ENCODE measurements at regions not wholly inside any gene's neighbourhood (a gene's known extent, or its start where the extent isn't known, plus 50 kb on each side); places are given as distances from the start of the nearest gene placed in this dataset.

- Mint-ChIP-seq H3K27me3 (peaks cover 9% of the 10 kb centered on the region), H3K4me1 (peaks cover 2% of the 10 kb centered on the region), H3K36me3 (no peaks in the 10 kb centered on the region), H3K4me3 (no peak overlapping the region), H3K9me3 (peaks cover 2% of the 10 kb centered on the region), H3K27ac (no peak overlapping the region)
- CTCF ChIA-PET = interaction anchor here (1.0 to 1.1 kb wide), 3 partner anchors 118 to 617 kb away, joined by 3 read pairs; no protein-coding TSS in a partner anchor
- DNase-seq = peak; percentile 81
These were observed 212.9 kb upstream of the ARID1B start for GRCh38 chr6:156564127-156564806.

DNA sequence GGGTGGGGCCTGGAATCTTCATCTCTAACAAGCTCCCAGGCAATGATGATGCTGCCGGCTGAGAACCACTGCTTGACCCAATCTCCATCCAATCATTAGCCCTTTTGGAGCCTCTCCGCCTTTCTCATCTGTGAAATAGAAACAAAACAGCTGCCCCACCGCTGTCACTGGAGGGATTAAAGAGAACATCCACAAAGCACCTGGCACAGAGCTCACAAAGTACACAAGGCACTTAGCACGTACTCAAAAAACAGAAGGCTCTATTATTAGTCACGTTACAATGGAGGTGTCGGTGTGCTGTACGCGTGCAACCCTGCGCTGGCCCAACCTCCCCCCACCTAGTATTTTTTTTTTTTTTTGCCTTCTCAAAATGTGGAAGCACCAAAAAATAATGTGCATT lies 213.5 kb upstream of the ARID1B start:
- H3K27ac Mint-ChIP-seq = no peak overlapping the region
- no peak for DNase-seq
- peaks cover 2% of the 10 kb centered on the region for H3K4me1 Mint-ChIP-seq
- CTCF ChIA-PET = no interaction called here
- H3K27me3 Mint-ChIP-seq = peaks cover 12% of the 10 kb centered on the region
- no peak overlapping the region for H3K4me3 Mint-ChIP-seq
- peaks cover 2% of the 10 kb centered on the region for H3K9me3 Mint-ChIP-seq
- H3K36me3 Mint-ChIP-seq = no peaks in the 10 kb centered on the region

DNA sequence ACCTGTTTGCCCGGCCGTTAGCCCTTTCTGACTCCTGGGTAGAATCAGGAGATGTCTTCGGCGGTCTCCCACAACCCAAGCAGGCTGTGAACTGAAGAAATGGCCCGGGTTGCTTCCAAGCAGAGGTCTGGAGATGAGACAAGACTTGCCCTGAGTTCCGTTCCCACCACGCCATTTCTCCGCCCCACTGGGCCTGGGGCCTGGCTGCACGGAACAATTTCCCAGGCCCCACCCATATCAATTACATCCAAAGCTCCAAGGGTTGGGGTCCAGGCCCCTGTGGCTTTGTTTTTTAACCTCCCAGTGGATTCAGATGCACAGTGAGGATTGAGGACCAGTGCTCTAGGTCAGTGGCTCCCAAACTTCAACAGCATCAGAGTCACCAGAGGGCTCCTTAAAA lies 214.5 kb upstream of the ARID1B start:
- DNase-seq = no peak
- Mint-ChIP-seq H3K27me3 (peaks cover 13% of the 10 kb centered on the region), H3K36me3 (no peaks in the 10 kb centered on the region), H3K27ac (no peak overlapping the region), H3K9me3 (peaks cover 2% of the 10 kb centered on the region), H3K4me1 (peaks cover 2% of the 10 kb centered on the region), H3K4me3 (no peak overlapping the region)
- CTCF ChIA-PET = no interaction called here

- H3K4me3 Mint-ChIP-seq = no peak overlapping the region
- CTCF ChIA-PET = no interaction called here
- H3K27ac Mint-ChIP-seq = no peak overlapping the region
- peaks cover 2% of the 10 kb centered on the region for H3K4me1 Mint-ChIP-seq
- DNase-seq = no peak
- no peaks in the 10 kb centered on the region for H3K36me3 Mint-ChIP-seq
- peaks cover 13% of the 10 kb centered on the region for H3K27me3 Mint-ChIP-seq
- H3K9me3 Mint-ChIP-seq = peaks cover 2% of the 10 kb centered on the region
These were observed 215.2 kb upstream of the ARID1B start for GRCh38 chr6:156562019-156562418.

DNA sequence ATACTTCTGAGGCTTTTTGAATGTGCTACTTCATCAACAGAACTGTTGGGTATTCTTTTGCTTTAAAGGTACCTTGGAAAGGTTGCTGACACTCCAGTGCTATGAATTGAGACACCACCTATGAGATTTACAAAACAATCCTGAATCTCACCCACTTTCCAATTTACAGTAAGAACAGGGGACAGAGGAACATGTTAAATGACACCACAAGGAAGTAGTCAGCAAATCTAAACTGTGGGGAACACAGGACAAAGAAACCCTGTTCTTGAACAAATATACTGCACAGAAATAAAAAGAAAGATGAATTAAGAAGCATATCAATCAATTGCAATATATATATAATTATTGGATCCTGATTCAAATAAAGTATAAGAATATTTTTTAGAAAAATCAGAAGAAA lies 216.7 kb upstream of the ARID1B start:
- Mint-ChIP-seq H3K9me3 (peaks cover 2% of the 10 kb centered on the region), H3K27ac (no peak overlapping the region), H3K27me3 (peaks cover 13% of the 10 kb centered on the region), H3K4me1 (peaks cover 2% of the 10 kb centered on the region), H3K4me3 (no peak overlapping the region), H3K36me3 (no peaks in the 10 kb centered on the region)
- CTCF ChIA-PET = no interaction called here
- DNase-seq = no peak

DNA sequence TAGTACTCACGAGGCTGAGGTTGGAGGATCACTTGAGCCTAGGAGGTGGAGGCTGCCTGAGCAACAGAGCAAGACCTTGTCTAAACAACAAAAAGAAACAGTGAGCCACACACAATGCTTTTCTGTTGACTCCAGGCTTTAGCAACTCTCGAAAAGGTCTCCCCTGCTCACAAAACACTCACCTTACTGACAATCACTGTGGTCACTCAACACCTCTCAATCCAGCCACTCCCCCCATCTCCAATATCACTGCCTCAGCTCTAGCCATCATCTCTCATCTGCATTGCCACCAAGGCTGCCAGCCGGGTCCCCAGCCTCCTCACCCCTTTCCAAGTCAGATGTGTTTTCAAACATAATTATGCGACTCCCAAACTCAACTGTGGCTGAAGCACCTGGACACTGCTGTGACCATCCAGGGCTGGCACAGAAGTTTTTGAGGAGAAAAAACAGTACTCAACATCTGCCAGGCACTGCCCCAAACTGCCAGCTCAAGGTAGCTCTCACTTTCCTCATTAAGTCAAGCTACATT lies 218.0 kb upstream of the ARID1B start:
- CTCF ChIA-PET = no interaction called here
- H3K9me3 Mint-ChIP-seq = peaks cover 2% of the 10 kb centered on the region
- no peak overlapping the region for H3K4me3 Mint-ChIP-seq
- H3K36me3 Mint-ChIP-seq = no peaks in the 10 kb centered on the region
- H3K27ac Mint-ChIP-seq = no peak overlapping the region
- peaks cover 13% of the 10 kb centered on the region for H3K27me3 Mint-ChIP-seq
- peaks cover 1% of the 10 kb centered on the region for H3K4me1 Mint-ChIP-seq
- no peak for DNase-seq

DNA sequence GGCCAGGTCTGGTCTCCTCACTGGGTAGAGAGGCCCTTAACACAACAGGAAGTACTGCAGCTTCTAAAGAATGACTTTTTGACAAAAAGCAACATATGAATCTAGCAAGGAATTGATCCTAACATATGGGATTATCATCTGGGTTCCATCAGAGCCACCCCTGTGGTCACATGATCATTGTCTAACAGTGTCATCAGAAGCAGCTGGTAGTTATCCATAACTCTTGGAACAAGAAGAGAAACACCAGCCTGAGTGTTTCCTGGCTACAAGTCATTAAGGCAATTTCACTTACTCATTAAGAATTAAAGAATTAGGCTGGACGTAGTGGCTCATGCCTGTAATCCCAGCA lies 219.3 kb upstream of the ARID1B start:
- Mint-ChIP-seq H3K4me3 (no peak overlapping the region), H3K4me1 (no peaks in the 10 kb centered on the region), H3K27ac (no peak overlapping the region), H3K9me3 (peaks cover 2% of the 10 kb centered on the region), H3K27me3 (peaks cover 12% of the 10 kb centered on the region), H3K36me3 (no peaks in the 10 kb centered on the region)
- DNase-seq = no peak
- CTCF ChIA-PET = interaction anchor here (0.5 to 1.4 kb wide), 2 partner anchors 8 to 485 kb away, joined by 3 to 4 read pairs; no protein-coding TSS in a partner anchor

GRCh38 chr6:156557251-156557910 lies 219.8 kb upstream of the ARID1B start:
- Mint-ChIP-seq H3K27me3 (peaks cover 12% of the 10 kb centered on the region), H3K9me3 (peaks cover 2% of the 10 kb centered on the region), H3K4me3 (no peak overlapping the region), H3K36me3 (no peaks in the 10 kb centered on the region), H3K4me1 (no peaks in the 10 kb centered on the region), H3K27ac (no peak overlapping the region)
- no peak for DNase-seq
- CTCF ChIA-PET = interaction anchor here (0.5 to 1.4 kb wide), 2 partner anchors 9 to 485 kb away, joined by 3 to 4 read pairs; no protein-coding TSS in a partner anchor

GRCh38 chr6:156556811-156557210 lies 220.4 kb upstream of the ARID1B start:
- CTCF ChIA-PET = interaction anchor here (1.4 kb wide), 1 partner anchor 9 kb away, joined by 4 read pairs; no protein-coding TSS in a partner anchor
- Mint-ChIP-seq H3K4me3 (no peak overlapping the region), H3K27me3 (peaks cover 12% of the 10 kb centered on the region), H3K36me3 (no peaks in the 10 kb centered on the region), H3K9me3 (peaks cover 2% of the 10 kb centered on the region), H3K27ac (no peak overlapping the region), H3K4me1 (no peaks in the 10 kb centered on the region)
- DNase-seq = no peak

DNA sequence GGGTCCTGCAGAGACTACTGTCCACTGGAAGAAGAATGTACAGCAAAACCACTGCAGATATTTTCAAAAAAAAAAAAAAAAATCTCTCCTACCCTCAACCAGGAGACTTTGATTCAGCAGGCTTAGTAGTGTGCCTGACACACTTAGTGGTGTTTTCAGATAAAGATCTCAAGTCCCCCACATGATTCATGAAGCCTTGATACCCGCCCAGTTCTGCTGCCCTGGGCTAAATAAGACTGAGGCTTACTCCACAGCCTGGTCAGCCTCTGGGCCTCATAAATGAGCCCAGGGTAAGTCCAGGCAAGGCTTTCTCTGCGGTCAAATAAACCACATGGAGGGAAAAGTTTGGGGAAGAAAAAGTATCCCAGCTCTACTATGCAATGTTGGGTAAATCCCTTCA lies 222.1 kb upstream of the ARID1B start:
- DNase-seq = no peak
- Mint-ChIP-seq H3K27ac (no peak overlapping the region), H3K4me3 (no peak overlapping the region), H3K27me3 (peaks cover 7% of the 10 kb centered on the region), H3K9me3 (peaks cover 2% of the 10 kb centered on the region), H3K4me1 (no peaks in the 10 kb centered on the region), H3K36me3 (no peaks in the 10 kb centered on the region)
- CTCF ChIA-PET = no interaction called here

GRCh38 chr6:156554160-156554559 lies 223.0 kb upstream of the ARID1B start:
- Mint-ChIP-seq H3K9me3 (no peaks in the 10 kb centered on the region), H3K36me3 (no peaks in the 10 kb centered on the region), H3K4me1 (no peaks in the 10 kb centered on the region), H3K27me3 (peaks cover 7% of the 10 kb centered on the region), H3K27ac (no peak overlapping the region), H3K4me3 (no peak overlapping the region)
- CTCF ChIA-PET = interaction anchor here (1.2 kb wide), 1 partner anchor 698 kb away, joined by 3 read pairs; no protein-coding TSS in a partner anchor
- no peak for DNase-seq

DNA sequence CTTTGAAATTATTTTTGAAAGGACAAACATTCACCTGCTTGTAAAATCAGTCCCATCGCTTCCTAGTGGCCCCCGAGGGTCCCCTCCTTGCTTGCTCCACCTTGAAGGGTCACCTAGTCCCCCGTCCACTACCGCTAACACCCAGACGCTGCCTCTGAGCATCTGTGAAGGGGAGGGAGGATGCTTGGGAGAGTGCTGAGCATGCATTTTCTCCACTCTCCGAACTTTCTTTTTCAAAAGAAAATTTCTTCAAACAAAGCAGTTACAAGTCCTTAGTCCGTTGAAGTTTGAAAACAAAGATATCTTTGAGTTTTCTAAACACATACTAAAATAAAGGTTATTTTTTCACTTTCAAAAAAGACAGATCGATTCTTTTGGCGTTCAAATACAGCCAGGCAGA lies 224.3 kb upstream of the ARID1B start:
- Mint-ChIP-seq H3K4me3 (no peak overlapping the region), H3K36me3 (no peaks in the 10 kb centered on the region)
- CTCF ChIA-PET = no interaction called here

GRCh38 chr6:156550949-156551348 lies 226.2 kb upstream of the ARID1B start:
- CTCF ChIA-PET = no interaction called here
- H3K9me3 Mint-ChIP-seq = no peaks in the 10 kb centered on the region
- no peaks in the 10 kb centered on the region for H3K36me3 Mint-ChIP-seq
- no peaks in the 10 kb centered on the region for H3K4me1 Mint-ChIP-seq
- H3K4me3 Mint-ChIP-seq = no peak overlapping the region
- DNase-seq = no peak
- peaks cover 4% of the 10 kb centered on the region for H3K27me3 Mint-ChIP-seq
- H3K27ac Mint-ChIP-seq = no peak overlapping the region

More for the DNA sequence above, 224.3 kb upstream of the ARID1B start:
- H3K9me3 Mint-ChIP-seq = no peaks in the 10 kb centered on the region
- no peak overlapping the region for H3K27ac Mint-ChIP-seq
- no peak for DNase-seq
- peaks cover 4% of the 10 kb centered on the region for H3K27me3 Mint-ChIP-seq
- H3K4me1 Mint-ChIP-seq = no peaks in the 10 kb centered on the region

- Mint-ChIP-seq H3K9me3 (no peaks in the 10 kb centered on the region), H3K36me3 (no peaks in the 10 kb centered on the region), H3K4me3 (no peak overlapping the region), H3K27ac (no peak overlapping the region), H3K27me3 (no peaks in the 10 kb centered on the region), H3K4me1 (no peaks in the 10 kb centered on the region)
- no peak for DNase-seq
- CTCF ChIA-PET = no interaction called here
These were observed 231.2 kb upstream of the ARID1B start for GRCh38 chr6:156545931-156546330.

- Mint-ChIP-seq H3K27me3 (no peaks in the 10 kb centered on the region), H3K4me1 (no peaks in the 10 kb centered on the region), H3K9me3 (no peaks in the 10 kb centered on the region), H3K4me3 (no peak overlapping the region), H3K27ac (no peak overlapping the region), H3K36me3 (no peaks in the 10 kb centered on the region)
- no peak for DNase-seq
- CTCF ChIA-PET = no interaction called here
These were observed 232.2 kb upstream of the ARID1B start for GRCh38 chr6:156545021-156545420.
